ENCODE measurements at regions not wholly inside any gene's neighbourhood (a gene's known extent, or its start where the extent isn't known, plus 50 kb on each side); places are given as distances from the start of the nearest gene placed in this dataset.

GRCh38 chr11:116438651-116439360, 334.0 kb downstream of the BUD13 start:
- no peak for ATAC-seq
- H3K27ac Mint-ChIP-seq, result no peak overlapping the region

GRCh38 chr11:116434986-116435385, 337.8 kb downstream of the BUD13 start:
- Mint-ChIP-seq H3K4me1 (no peaks in the 10 kb centered on the region), H3K36me3 (ENCODE audit: low read depth) (no peaks in the 10 kb centered on the region), H3K4me3 (no peak overlapping the region), H3K27me3 (peaks cover 18% of the 10 kb centered on the region), H3K27ac (no peak overlapping the region)
- ATAC-seq (no peak), DNase-seq (no peak)
- no peaks in the 10 kb centered on the region for H3K9me3 ChIP-seq (ENCODE audit: control insufficient read depth, low read length, poor library complexity, severe bottlenecking)

More at GRCh38 chr11:116438651-116439360, 334.0 kb downstream of the BUD13 start:
- no peaks in the 10 kb centered on the region for H3K4me1 Mint-ChIP-seq
- H3K36me3 Mint-ChIP-seq (ENCODE audit: low read depth), result no peaks in the 10 kb centered on the region
- peaks cover 7% of the 10 kb centered on the region for H3K27me3 Mint-ChIP-seq
- no peaks in the 10 kb centered on the region for H3K9me3 ChIP-seq (ENCODE audit: control insufficient read depth, low read length, poor library complexity, severe bottlenecking)
- no peak overlapping the region for H3K4me3 Mint-ChIP-seq
- no peak for DNase-seq

- H3K9me3 ChIP-seq (ENCODE audit: control insufficient read depth, low read length, poor library complexity, severe bottlenecking), result no peaks in the 10 kb centered on the region
- Mint-ChIP-seq H3K4me1 (peaks cover 2% of the 10 kb centered on the region), H3K27me3 (peaks cover 39% of the 10 kb centered on the region), H3K36me3 (ENCODE audit: low read depth) (no peaks in the 10 kb centered on the region), H3K4me3 (no peak overlapping the region), H3K27ac (no peak overlapping the region)
- ATAC-seq (no peak), DNase-seq (no peak)
Observed at GRCh38 chr11:116432301-116432700, 340.5 kb downstream of the BUD13 start.

- ATAC-seq (no peak), DNase-seq (no peak)
- peaks cover 2% of the 10 kb centered on the region for H3K4me1 Mint-ChIP-seq
- peaks cover 41% of the 10 kb centered on the region for H3K27me3 Mint-ChIP-seq
- H3K27ac Mint-ChIP-seq, result no peak overlapping the region
- H3K9me3 ChIP-seq (ENCODE audit: control insufficient read depth, low read length, poor library complexity, severe bottlenecking), result no peaks in the 10 kb centered on the region
- no peaks in the 10 kb centered on the region for H3K36me3 Mint-ChIP-seq (ENCODE audit: low read depth)
- no peak overlapping the region for H3K4me3 Mint-ChIP-seq
Observed at GRCh38 chr11:116431842-116432241, 340.9 kb downstream of the BUD13 start.

- DNase-seq (no peak), ATAC-seq (no peak)
- H3K27me3 Mint-ChIP-seq, result peaks cover 45% of the 10 kb centered on the region
- H3K36me3 Mint-ChIP-seq (ENCODE audit: low read depth), result no peaks in the 10 kb centered on the region
- H3K4me1 Mint-ChIP-seq, result peaks cover 2% of the 10 kb centered on the region
- no peak overlapping the region for H3K4me3 Mint-ChIP-seq
- no peak overlapping the region for H3K27ac Mint-ChIP-seq
- H3K9me3 ChIP-seq (ENCODE audit: control insufficient read depth, low read length, poor library complexity, severe bottlenecking), result no peaks in the 10 kb centered on the region
Observed at GRCh38 chr11:116428638-116428975, 344.2 kb downstream of the BUD13 start.

- H3K9me3 ChIP-seq (ENCODE audit: control insufficient read depth, low read length, poor library complexity, severe bottlenecking), result no peaks in the 10 kb centered on the region
- Mint-ChIP-seq H3K36me3 (ENCODE audit: low read depth) (no peaks in the 10 kb centered on the region), H3K4me3 (no peak overlapping the region), H3K27ac (no peak overlapping the region), H3K4me1 (peaks cover 2% of the 10 kb centered on the region), H3K27me3 (peaks cover 40% of the 10 kb centered on the region)
- DNase-seq (no peak), ATAC-seq (no peak)
Observed at GRCh38 chr11:116427903-116428637, 344.7 kb downstream of the BUD13 start.

GRCh38 chr11:116427337-116427902, 345.4 kb downstream of the BUD13 start:
- Mint-ChIP-seq H3K27me3 (peaks cover 40% of the 10 kb centered on the region), H3K27ac (no peak overlapping the region), H3K4me1 (peaks cover 2% of the 10 kb centered on the region), H3K4me3 (no peak overlapping the region), H3K36me3 (ENCODE audit: low read depth) (no peaks in the 10 kb centered on the region)
- DNase-seq (no peak), ATAC-seq (no peak)
- H3K9me3 ChIP-seq (ENCODE audit: control insufficient read depth, low read length, poor library complexity, severe bottlenecking), result no peaks in the 10 kb centered on the region

- H3K9me3 ChIP-seq (ENCODE audit: control insufficient read depth, low read length, poor library complexity, severe bottlenecking), result no peaks in the 10 kb centered on the region
- no peak for ATAC-seq
- H3K4me1 Mint-ChIP-seq, result peaks cover 5% of the 10 kb centered on the region
- no peak for DNase-seq
- H3K27ac Mint-ChIP-seq, result no peak overlapping the region
- H3K36me3 Mint-ChIP-seq (ENCODE audit: low read depth), result no peaks in the 10 kb centered on the region
- H3K4me3 Mint-ChIP-seq, result no peak overlapping the region
- peaks cover 42% of the 10 kb centered on the region for H3K27me3 Mint-ChIP-seq
Observed at GRCh38 chr11:116426761-116427160, 346.0 kb downstream of the BUD13 start.

GRCh38 chr11:116424615-116425261, 348.0 kb downstream of the BUD13 start:
- no peak overlapping the region for H3K4me3 Mint-ChIP-seq
- no peak overlapping the region for H3K27ac Mint-ChIP-seq
- H3K36me3 Mint-ChIP-seq (ENCODE audit: low read depth), result no peaks in the 10 kb centered on the region
- peaks cover 60% of the 10 kb centered on the region for H3K27me3 Mint-ChIP-seq
- H3K4me1 Mint-ChIP-seq, result peaks cover 5% of the 10 kb centered on the region
- ATAC-seq (no peak), DNase-seq (no peak)
- no peaks in the 10 kb centered on the region for H3K9me3 ChIP-seq (ENCODE audit: control insufficient read depth, low read length, poor library complexity, severe bottlenecking)

GRCh38 chr11:116422956-116423600, 349.7 kb downstream of the BUD13 start:
- H3K9me3 ChIP-seq (ENCODE audit: control insufficient read depth, low read length, poor library complexity, severe bottlenecking), result no peaks in the 10 kb centered on the region
- no peak overlapping the region for H3K4me3 Mint-ChIP-seq
- no peaks in the 10 kb centered on the region for H3K36me3 Mint-ChIP-seq (ENCODE audit: low read depth)
- ATAC-seq, result no peak
- no peak for DNase-seq
- H3K27me3 Mint-ChIP-seq, result peaks cover 54% of the 10 kb centered on the region
- peaks cover 5% of the 10 kb centered on the region for H3K4me1 Mint-ChIP-seq
- H3K27ac Mint-ChIP-seq, result no peak overlapping the region

- Mint-ChIP-seq H3K27ac (no peak overlapping the region), H3K36me3 (ENCODE audit: low read depth) (no peaks in the 10 kb centered on the region), H3K4me3 (no peak overlapping the region), H3K27me3 (peaks cover 49% of the 10 kb centered on the region), H3K4me1 (peaks cover 3% of the 10 kb centered on the region)
- ATAC-seq (no peak), DNase-seq (no peak)
- H3K9me3 ChIP-seq (ENCODE audit: control insufficient read depth, low read length, poor library complexity, severe bottlenecking), result no peaks in the 10 kb centered on the region
Observed at GRCh38 chr11:116422556-116422955, 350.2 kb downstream of the BUD13 start.

- H3K36me3 Mint-ChIP-seq (ENCODE audit: low read depth), result no peaks in the 10 kb centered on the region
- H3K9me3 ChIP-seq (ENCODE audit: control insufficient read depth, low read length, poor library complexity, severe bottlenecking), result no peaks in the 10 kb centered on the region
- ATAC-seq, result no peak
- DNase-seq, result no peak
- H3K4me3 Mint-ChIP-seq, result no peak overlapping the region
- H3K27me3 Mint-ChIP-seq, result peaks cover 43% of the 10 kb centered on the region
- peaks cover 3% of the 10 kb centered on the region for H3K4me1 Mint-ChIP-seq
- H3K27ac Mint-ChIP-seq, result no peak overlapping the region
Observed at GRCh38 chr11:116421529-116422185, 351.1 kb downstream of the BUD13 start.

Measured in T-helper 17 cell (primary cell).